ENCODE measurements at regions not wholly inside any gene's neighbourhood (a gene's known extent, or its start where the extent isn't known, plus 50 kb on each side); places are given as distances from the start of the nearest gene placed in this dataset.
"Not testable (repeated sequence)": the region's sequence is repeated elsewhere in the genome, so short reads cannot be mapped to it uniquely, and the experiment has no call there.

DNA sequence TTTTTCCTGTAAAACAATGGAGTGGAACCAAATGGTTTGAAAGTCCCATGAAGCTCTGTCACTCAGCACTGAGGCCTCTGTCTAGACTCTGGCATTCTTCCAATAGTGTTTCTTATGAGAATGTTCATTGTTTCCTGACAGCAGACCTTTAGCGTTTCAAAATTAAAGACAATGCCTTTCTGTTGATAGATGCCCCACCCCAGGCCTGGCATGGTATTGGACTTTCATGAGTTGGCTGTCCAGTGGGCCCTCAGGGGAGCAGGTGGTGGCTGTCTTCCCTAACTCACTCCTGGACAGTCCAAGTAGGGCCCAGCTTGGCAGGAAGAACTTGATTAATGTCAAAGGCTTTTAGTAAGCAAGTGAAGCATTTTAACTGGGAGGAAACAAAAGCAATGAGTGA, 186.5 kb upstream of the CCL2 start:
- peak in 9 of 56 donors; percentile 6 to 61 (median 15) for DNase-seq

DNA sequence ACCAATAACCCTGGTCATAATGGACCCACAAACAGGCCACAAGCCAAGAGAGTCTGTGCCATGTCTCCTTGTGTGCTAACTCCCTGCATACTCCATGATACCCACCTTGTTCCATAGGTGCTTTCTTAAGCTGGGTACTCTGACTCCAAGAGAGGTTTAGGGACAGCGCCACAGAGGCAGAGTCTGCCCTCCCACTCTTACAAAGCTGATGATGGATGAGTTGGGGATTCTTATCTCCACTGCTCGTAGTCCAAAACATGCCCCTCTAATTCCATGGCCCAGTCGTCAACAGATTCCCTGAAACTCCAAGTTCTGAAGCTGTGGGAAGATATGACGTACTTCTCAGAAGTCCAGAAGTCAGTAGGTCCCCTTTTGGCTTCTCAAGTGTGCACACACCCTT, 184.4 kb upstream of the CCL2 start:
- no peak for DNase-seq

DNA sequence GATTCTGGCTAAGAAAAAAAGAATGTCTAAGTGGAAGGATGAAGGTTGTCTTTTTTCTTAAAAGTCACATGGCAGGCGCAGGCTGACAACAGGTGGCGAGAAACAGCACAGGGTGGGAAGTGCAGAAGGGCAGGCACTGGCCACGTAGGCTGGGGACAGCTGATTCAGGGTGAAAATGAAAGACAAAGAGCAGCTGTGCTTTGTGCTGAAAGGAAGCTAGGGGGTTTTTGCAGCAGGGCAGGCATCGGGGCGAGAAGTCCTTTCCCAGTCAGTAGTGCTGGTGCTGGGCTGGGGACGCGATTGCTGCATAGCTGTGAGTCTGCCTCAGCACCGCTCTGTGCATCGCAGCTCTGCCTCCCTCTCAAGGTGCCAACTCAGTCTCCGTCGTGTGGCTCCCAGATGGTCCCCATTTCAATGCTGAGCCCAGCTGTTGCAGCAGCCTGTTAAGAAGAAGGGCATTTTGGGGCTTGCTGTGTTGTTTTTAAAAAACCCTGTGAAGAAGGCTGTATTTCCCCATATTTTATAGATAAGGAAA, 183.1 kb upstream of the CCL2 start:
- no peak for DNase-seq

DNA sequence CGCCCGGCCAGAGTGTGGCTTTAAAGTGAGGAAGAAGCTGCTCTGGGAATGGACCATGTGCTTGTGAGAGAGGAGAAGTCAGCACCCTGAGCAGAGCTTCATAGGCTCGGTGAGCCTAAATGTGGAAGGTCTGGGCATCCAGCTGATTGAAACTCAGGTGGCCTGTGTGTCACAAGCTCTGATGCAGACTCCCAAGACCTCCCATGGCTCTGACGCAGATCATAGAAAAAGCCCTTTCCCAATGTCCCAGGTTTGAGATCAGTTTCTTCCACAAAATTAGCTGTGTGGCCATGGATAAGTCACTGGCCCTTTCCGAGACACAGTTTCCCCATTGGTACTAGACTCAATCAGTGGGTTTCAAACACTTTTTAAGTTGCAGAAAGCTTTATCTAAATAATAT, 180.0 kb upstream of the CCL2 start:
- DNase-seq: no peak

DNA sequence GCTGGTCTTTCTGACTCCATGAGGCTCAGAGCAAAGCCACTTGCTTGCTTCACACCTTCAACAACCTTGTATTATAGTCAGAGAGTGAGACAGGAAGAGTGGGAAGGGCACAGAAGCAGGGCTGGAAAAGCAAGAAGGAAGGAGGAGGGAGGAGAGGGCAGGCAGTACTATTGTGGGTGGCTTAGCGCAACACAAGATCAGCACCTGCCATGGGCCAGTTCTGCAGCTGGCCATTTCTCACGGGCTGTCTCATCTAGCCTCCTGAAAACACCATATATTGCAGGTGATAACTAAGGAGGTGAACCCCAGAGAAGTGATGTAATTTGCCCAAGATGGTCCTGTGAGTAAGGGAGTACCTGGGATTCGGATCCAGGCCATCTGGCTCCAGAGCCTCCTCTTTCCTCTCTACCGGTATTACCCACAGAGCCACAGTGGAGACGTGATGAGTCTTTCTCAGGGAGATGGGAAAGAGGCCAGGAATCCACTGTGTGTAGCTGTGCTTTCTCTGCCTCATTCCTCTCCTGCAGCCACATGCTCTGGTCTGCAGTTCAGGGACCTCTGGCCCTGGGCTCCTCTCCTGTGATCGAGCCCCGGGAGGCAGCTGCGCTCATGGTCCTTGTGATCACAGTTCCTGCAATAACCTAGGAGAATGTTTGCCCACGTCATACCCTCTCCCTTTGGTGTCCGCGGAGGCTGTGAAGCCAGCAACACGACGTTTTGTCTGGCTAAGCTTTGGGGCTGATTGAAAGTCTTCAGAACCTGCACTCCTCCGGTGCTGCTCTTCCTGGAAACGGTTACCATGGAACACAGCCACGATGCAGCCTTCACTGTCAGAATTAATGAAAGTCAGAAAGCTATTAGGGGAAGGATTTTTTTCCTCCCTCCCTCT, 178.1 kb upstream of the CCL2 start:
- DNase-seq: peak in 11 of 56 donors; percentile 9 to 49 (median 19)

DNA sequence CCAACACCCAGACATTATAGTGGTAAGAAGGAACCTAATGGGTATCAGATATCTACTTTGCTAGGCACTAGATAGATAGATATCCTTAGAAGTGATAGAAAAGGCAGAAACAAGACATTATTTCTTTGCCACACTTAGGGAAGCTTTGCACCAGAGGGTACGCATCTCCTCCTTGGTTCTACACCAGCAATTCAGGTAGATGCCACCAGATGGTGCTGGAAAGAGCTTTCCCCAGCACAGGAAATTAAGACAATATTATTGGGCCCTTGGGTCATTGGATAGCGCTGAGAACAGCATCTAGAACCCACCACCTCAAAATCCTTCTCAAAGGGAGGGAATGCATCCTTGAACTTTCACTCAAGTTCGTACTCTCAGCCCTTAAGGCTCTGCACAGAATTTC, 173.8 kb upstream of the CCL2 start:
- no peak for DNase-seq

DNA sequence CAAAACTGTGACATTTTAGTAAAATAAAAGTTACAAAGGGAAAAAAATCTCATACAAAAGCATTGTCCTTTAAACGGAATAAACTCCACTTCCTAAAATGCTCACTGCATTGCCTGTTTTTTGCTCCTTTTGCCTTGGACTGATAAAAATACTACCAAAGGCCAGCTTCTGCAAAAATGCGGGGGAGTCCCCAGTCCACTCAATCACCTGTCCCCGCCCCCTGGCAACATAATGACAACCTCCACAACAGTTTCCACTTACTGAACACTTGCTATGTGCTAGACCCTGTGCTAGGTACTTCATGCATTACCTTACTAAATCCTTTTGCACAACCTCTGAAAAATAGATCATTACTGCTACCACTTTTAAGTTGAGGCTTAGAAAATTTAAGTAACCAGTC, 172.7 kb upstream of the CCL2 start:
- DNase-seq: no peak

DNA sequence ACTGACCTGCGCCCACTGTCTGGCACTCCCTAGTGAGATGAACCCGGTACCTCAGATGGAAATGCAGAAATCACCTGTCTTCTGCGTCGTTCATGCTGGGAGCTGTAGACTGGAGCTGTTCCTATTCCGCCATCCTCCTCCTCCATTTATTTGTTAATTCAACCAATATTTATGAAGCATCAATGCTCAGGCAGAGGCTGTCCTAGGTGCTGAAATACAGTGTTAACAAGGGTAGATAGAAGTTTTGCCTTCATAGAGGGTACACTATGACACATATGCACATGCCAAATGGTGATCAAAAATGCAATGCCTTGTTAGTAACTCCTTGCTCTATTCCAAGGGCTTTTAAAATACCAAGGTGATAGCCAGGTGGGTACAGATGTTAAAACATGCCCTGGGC, 166.0 kb upstream of the CCL2 start:
- DNase-seq: not testable (repeated sequence)

DNA sequence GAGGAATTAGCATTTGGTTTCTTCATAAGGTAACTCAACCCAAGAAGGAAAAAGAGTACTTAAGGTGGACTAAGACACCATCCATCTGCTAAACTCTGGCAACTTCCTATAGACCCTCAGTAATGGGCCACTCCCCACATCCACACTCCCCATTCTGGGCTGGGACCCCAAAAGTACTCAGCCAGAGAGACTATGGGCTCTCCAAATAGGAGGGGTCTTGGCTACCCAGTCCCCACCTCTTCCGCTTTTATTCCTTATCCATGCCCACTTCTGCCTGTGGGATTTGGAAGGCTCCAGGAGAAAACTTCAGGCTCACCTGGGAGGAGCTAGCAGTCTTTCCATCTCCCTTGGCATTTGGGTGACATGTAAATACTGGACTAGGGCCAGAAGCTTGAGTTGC, 164.5 kb upstream of the CCL2 start:
- no peak for DNase-seq

DNA sequence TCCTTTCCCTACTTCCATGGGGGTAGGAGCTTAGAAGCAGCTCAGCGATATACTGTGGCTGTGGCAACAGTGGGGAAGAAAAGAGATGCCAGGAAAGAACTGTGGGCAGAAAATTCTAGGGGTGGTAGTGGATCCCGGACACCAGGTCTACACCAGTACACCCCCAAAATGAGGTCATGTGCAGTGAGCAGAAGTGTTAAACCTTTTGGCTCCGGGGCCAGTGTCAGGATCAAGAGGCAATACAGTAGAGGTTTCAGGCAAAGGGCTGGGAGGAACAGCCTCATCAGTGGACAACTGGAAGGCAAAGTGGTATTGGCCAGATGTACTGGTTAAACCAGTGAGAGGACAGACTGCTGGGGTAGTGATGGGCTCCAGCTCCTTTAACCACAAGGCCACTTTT, 163.1 kb upstream of the CCL2 start:
- DNase-seq: no peak

DNA sequence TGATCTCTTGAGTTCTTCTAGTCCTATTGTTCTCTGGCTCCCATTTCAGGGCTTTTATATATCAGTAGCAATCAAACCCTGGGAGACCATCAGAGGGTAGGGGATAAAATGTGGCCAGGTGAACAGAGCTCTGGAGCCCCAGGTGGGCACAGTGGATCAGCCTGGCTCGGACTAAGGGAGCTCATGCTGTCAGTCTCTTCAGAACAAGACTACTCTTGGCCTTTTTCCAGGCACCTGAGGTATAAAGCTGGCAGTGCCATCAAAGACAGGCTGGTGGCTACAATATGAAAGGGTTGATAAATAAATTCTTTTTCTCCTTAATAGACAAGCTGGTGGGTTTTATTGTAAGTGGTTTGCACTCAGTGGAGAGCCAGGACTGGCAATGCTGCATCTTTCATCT, 160.0 kb upstream of the CCL2 start:
- no peak for DNase-seq

DNA sequence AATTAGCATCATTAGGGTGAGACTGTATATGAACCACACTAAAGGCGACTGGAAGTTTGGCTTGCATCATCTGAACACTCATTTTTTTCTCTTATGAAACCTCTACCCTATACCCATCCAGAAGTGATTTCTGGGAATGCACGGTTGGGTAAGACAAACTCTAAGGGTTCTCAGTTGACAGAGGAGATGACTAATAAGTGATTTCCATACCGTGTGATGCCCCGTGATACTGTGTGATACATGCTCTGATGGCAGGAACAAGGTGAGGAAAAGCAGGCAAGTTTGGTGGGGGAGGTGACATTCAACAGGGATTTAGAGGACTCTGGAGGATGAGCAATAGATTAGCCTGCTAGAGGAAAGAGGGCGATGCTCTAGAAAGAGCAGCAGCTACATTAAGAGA, 156.4 kb upstream of the CCL2 start:
- no peak for DNase-seq

DNA sequence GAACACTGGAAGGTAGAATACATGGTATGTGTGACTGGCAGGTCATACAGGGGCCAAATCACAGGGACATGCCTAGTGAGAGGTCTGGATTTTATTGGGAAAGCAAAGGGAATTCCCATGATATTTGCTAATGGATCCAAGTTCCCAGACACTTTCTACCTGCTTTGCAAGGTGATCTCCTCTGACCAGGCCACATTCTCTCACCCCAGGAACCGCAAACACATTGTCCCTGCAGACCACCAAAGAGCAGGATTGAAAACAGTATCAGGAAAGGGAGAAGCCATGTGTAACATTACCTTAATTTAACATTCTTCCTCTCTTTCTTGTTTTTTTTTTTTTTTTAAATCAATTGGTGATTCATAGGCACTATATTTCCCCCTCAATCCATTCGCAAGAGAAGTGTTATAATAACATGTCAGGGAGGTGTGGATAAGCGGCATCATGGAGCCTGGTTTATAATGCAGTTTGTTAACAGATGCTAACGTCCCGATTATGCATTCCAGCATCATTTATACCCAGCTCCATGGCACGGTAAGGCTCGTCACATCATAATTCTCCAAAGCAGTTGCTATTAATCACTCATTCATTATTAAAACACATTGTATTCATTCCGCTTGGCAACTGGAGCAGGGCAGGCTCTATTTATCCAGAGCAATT, 155.1 kb upstream of the CCL2 start:
- no peak for DNase-seq

DNA sequence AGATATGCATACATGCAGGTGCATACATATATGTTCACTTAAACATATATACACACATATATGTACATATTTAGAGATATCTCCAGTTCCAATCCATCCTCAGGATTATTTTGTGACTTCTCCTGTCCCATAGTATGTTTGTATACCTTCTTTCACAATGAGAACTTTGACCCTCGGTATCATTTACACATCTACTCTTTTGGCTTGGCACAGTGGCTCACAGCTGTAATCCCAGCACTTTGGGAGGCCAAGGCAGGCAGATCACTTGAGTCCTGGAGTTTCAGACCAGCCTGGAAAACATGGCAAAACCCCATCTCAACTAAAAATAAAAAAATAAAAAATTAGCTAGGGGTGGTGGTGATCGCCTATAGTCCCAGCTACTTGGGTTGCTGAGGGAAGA, 148.1 kb upstream of the CCL2 start:
- DNase-seq: no peak

DNA sequence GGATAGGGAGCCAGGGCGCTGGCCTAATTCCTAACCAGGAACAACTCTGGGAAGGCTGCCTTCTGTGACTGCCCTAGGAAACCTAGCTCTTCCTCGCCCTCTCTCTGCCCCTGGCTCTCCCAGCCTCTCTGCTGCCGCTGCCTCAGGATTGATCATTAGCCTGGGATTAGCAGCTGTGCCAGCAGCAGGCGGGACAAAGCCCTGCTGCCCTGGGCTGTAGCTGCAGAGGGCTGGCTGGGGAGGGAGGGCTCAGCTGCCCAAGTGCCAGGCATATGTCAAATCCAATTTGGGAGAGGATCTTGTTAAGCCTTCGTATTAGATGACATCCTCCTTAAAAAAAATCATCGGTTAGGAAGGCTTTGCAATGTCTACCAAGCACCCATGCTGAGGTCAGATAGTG, 144.8 kb upstream of the CCL2 start:
- DNase-seq: peak in 3 of 56 donors; percentile 2 to 22 (median 4)

DNA sequence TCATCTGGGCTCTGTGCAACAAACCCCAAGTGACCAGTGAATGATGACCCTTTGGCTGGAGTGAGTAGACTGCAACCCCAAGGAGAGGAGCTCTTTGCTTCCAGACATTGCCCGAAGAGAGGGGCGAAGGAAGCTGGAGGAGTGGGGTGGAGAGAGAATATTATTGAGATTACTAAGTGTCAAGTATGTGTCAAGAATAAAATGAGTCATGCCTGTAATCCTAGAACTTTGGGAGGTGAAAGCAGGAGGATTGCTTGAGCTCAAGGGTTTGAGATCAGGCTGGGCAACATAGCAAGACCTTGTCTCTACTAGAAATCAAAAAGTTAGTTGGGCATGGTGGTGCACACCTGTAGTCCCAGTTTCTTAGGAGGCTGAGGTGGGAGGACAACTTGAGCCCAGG, 142.0 kb upstream of the CCL2 start:
- no peak for DNase-seq

DNA sequence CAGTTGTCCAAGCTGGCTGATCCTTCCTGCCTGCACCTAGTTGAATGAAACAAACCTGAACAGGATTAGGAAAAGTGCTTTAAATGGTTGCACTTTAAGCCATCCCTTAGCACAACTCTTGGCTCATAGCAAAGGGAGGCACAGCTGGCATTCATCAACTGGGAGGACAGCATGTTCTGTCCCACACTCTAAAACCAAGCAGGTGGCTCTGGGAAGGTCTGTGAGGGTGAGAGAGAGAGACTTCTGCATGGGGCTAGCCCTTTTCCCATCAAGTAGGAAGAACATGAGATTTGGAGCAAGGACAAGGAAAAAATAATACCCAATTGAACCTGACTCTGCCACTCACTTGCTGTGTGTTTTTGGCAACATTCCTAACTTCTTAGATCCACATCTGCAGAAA, 140.9 kb upstream of the CCL2 start:
- no peak for DNase-seq

DNA sequence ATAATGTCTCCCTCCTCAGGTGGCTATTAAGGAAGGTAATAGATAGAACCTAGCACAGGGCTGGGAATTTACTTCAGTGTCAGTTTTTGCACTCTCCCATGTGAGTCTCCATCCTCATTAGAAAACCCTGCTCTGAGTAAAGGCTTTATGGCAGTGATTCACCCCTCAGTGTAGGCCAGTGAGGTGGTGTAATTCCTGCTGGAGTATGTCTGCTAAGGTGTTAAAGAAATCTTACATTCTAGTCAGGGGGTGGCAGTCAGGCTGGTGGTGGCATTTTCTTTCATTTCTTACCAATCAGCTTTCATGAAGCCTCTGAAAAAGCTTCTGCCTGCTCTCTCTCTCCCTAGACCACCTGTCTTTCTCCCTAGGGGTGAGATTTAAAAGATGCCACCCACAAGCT, 138.8 kb upstream of the CCL2 start:
- no peak for DNase-seq

DNA sequence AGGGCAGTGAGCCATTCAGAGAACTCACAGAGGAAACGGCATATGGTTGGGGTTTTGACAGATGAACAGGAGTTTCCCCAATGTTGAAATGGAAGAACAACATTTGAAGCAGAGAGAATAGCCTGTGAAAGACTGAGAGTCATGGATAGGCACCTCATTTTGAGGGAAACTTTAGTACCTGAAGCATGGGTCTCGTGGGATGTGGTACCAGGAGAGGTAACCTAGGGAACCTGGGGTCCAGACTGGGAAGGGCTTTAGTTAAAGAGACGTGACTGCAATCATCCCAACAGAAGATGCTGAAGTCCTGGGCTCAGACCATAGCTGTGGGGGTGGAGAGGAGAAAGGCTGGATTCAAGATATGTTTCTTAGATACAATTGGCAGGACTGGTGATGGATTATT, 137.8 kb upstream of the CCL2 start:
- no peak for DNase-seq

DNA sequence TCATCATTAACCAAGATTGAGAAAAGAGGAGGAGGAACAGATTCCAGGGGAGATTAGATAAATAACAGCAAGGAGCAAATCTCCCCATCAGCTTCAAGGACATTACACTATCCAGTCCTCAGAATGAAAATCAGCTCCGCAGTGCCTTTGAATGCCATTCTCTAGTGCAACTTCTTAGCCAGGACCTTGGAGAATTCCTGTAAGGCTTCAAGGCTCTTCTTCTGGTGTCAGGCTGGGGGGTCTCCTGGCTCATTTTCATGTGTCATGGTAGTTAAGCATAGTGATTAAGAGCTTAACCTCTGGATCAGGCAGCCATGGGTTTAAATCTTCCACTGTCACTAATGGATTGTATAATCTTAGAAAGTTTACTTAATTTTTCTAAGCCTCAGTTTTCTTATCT, 137.3 kb upstream of the CCL2 start:
- DNase-seq: no peak

DNA sequence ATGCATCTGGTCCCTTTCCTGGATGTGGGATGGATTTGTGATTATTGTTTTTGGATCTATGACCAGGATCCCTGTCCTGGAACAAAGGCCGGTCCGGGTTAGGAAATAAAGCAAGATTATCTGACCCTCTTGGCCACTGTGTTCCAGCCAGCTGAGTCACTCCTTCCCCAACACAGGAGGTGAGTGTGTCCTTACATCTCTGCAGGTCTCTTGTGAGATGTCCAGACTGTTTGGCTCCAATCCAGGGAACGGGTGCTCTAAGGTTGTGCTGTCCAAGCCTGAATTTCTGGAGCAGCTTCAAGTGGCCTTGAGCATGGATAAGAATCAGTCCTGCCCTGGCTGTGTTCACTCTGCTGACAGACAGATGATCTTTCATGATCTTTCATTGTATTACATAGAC, 136.5 kb upstream of the CCL2 start:
- no peak for DNase-seq

DNA sequence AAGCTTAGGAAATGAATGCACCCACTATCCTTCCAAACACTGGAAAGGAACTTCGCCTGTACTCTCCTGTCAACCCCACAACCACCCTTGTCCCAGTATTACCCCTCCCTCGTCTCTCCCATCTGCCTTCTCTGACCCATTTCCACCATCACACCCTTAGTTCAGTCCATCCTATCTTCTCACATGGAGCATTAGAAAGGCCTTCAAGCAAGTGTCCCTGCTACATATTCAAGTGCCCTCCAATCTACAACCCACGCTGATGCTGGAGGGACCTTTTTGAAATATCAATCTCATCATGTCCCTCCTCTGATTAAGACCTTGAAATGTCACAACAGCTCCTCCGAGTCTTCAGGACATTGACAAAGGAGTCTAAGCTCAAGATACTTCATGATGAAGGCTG, 133.8 kb upstream of the CCL2 start:
- DNase-seq: no peak

DNA sequence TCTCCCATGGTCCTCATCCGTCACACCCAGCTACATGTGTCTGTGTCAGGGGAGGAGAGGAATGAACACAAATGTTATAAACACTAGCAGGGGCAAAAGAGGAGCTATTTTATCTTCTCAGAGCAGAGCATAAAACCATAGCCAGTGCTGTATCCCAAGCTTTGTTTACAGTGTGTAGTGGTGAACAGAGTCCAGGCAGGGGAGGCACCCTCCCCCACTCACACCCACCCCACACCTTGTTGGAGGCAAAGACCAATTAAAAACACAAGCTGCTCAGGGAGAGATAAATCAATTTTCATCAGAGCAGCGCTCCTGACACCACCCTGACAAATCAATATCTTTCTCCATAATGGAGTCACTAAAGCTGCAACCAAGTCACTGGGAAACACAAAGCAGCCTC, 132.6 kb upstream of the CCL2 start:
- no peak for DNase-seq
